CD4-positive, CD25-positive, alpha-beta regulatory T cell (primary cell): ENCODE measurements at regions not wholly inside any gene's neighbourhood (a gene's known extent, or its start where the extent isn't known, plus 50 kb on each side); places are given as distances from the start of the nearest gene placed in this dataset.

Experiments used
- ATAC-seq, 2 donors: fragments of 150-1000 bp; cut with Tn5 transposase; one replicate each; pipeline ENCODE4 v1.10.0; 2021; ENCODE audit warnings: low read depth in 2 of 2, moderate number of reproducible peaks in 2 of 2, moderate library complexity in 1 of 2
- DNase-seq, 3 donors: peaks; one replicate each; pipeline versions ENCODE4 v3.0.0 to v3.0.0-alpha.2; 2012 to 2022; ENCODE audit warnings: mixed read lengths in 1 of 3
- H3K27ac ChIP-seq: one replicate; pipeline ENCODE4 v1.7.0; 2013; ENCODE audit warnings: mild to moderate bottlenecking, low read length; ENCODE audit not compliant: insufficient read depth, poor library complexity, severe bottlenecking
- H3K27me3 ChIP-seq: one replicate; pipeline ENCODE4 v1.7.0; 2013; ENCODE audit warnings: low read length; ENCODE audit not compliant: control insufficient read depth, insufficient read depth
- H3K36me3 ChIP-seq: one replicate; pipeline ENCODE4 v1.7.0; 2013; ENCODE audit warnings: mild to moderate bottlenecking, low read length, moderate library complexity; ENCODE audit not compliant: control insufficient read depth, insufficient read depth
- H3K4me1 ChIP-seq: 2 replicates; pipeline ENCODE4 v1.7.0; 2013; ENCODE audit warnings: mild to moderate bottlenecking, low read length; ENCODE audit not compliant: insufficient read depth, control insufficient read depth, poor library complexity, severe bottlenecking
- H3K4me3 ChIP-seq: one replicate; pipeline ENCODE4 v1.7.0; 2013; ENCODE audit warnings: low read depth, mild to moderate bottlenecking, low read length, moderate library complexity
- H3K9me3 ChIP-seq, 2 experiments: 1 replicate in 1 of 2; 2 replicates in 1 of 2; pipeline ENCODE4 v1.7.0; 2013; ENCODE audit warnings: low read length in 2 of 2, mild to moderate bottlenecking in 1 of 2, moderate library complexity in 1 of 2; ENCODE audit not compliant: control insufficient read depth in 2 of 2
- H3K27ac Mint-ChIP-seq, 3 donors: one replicate each; pipeline ENCODE4 v1.8.0; 2020 to 2022; ENCODE audit warnings: mild to moderate bottlenecking in 3 of 3, mixed read lengths in 3 of 3, moderate library complexity in 2 of 3
- H3K27me3 Mint-ChIP-seq: one replicate; pipeline ENCODE4 v1.8.0; 2022; ENCODE audit warnings: mild to moderate bottlenecking, mixed read lengths
- H3K36me3 Mint-ChIP-seq: one replicate; pipeline ENCODE4 v1.8.0; 2020; ENCODE audit warnings: mixed read lengths
- H3K4me1 Mint-ChIP-seq, 4 donors: one replicate each; pipeline ENCODE4 v1.8.0; 2020 to 2022; ENCODE audit warnings: mixed read lengths in 4 of 4, mild to moderate bottlenecking in 1 of 4
- H3K4me3 Mint-ChIP-seq, 4 donors: one replicate each; pipeline ENCODE4 v1.8.0; 2020 to 2022; ENCODE audit warnings: mild to moderate bottlenecking in 4 of 4, mixed read lengths in 4 of 4, moderate library complexity in 3 of 4
- H3K9me3 Mint-ChIP-seq, 7 donors: one replicate each; pipeline ENCODE4 v1.8.0; 2020 to 2022; ENCODE audit warnings: mixed read lengths in 7 of 7, mild to moderate bottlenecking in 3 of 7, moderate library complexity in 2 of 7

DNA sequence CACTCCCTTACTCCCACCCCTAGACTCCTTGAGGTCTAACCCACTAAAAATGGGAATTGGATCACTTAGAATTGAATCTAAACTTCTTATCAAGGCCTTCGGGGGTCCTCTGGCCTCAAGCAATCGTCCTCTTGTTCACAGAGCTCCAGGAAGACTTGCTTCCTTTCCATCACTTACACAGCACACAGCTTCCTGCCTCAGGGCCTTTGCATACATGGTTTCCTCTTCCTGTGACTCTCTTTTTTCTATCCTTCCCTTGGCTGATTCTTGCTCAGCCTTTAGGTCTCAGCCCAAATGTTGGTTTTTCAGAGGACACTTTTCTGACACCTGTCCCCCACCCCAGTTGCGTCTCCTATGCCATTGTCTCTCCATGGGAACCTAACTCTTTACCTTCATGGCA lies 50.0 kb upstream of the ALDH1B1 start:
- Mint-ChIP-seq H3K9me3 (peaks cover 0 to 2% (median 0%) of the 10 kb centered on the region in 7 donors), H3K27ac (no peak overlapping the region), H3K4me1 (no peaks in the 10 kb centered on the region), H3K36me3 (no peaks in the 10 kb centered on the region), H3K4me3 (no peak overlapping the region), H3K27me3 (peaks cover 5% of the 10 kb centered on the region)
- no peaks in the 10 kb centered on the region for H3K27me3 ChIP-seq
- DNase-seq (no peak), ATAC-seq (no peak)
- H3K36me3 ChIP-seq = no peaks in the 10 kb centered on the region
- no peaks in the 10 kb centered on the region for H3K9me3 ChIP-seq
- H3K27ac ChIP-seq = no peak overlapping the region
- no peaks in the 10 kb centered on the region for H3K4me1 ChIP-seq
- no peak overlapping the region for H3K4me3 ChIP-seq

DNA sequence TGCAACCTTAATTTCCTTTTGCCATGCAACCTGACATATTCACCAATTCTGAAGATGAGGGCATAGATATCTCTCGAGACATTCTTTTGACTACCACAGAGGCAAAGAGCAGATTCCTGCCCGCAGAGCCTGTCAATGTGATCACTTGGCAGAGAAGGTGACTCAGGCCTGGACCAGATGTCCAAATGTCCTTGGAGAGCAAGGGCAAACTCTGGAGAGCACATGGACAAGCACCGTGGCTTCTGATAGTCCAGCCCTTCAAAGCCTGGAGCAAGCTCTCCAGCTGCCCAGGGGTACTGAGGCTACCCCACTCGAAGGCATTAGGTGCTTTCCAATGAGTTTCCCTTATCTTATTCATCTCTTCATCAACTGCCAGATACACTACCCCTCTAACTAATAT lies 50.4 kb upstream of the ALDH1B1 start:
- Histone ChIP-seq H3K36me3 (no peaks in the 10 kb centered on the region), H3K27me3 (no peaks in the 10 kb centered on the region), H3K4me1 (no peaks in the 10 kb centered on the region), H3K9me3 (no peaks in the 10 kb centered on the region), H3K4me3 (no peak overlapping the region), H3K27ac (no peak overlapping the region)
- peaks cover 0 to 2% (median 0%) of the 10 kb centered on the region in 7 donors for H3K9me3 Mint-ChIP-seq
- ATAC-seq (no peak), DNase-seq (no peak)
- H3K27ac Mint-ChIP-seq = no peak overlapping the region
- H3K27me3 Mint-ChIP-seq = peaks cover 5% of the 10 kb centered on the region
- no peaks in the 10 kb centered on the region for H3K4me1 Mint-ChIP-seq
- H3K36me3 Mint-ChIP-seq = no peaks in the 10 kb centered on the region
- no peak overlapping the region for H3K4me3 Mint-ChIP-seq

DNA sequence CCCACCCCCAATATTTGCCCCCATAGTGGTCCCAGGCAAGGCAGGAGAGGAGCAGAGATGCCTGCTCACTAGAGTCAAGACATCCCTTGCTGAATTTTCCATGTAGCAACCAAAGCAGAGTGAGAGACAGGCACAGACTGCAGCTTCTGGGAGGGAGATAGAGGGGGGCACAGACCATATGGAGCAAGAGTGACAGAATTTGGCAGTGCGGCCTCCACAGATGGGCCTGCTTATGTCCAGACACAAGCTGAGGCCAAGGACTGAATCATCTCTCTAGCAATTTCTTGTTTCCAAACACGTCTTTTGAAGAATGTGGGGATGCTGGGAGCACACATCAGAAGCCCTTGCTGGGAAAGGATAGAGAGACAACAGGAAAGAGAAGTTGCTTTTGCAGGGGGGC lies 53.0 kb upstream of the ALDH1B1 start:
- H3K27me3 Mint-ChIP-seq = peaks cover 1% of the 10 kb centered on the region
- Histone ChIP-seq H3K27ac (no peak overlapping the region), H3K4me1 (no peaks in the 10 kb centered on the region), H3K36me3 (no peaks in the 10 kb centered on the region), H3K27me3 (no peaks in the 10 kb centered on the region), H3K4me3 (no peak overlapping the region), H3K9me3 (no peaks in the 10 kb centered on the region)
- no peak overlapping the region for H3K4me3 Mint-ChIP-seq
- DNase-seq (no peak), ATAC-seq (no peak)
- no peaks in the 10 kb centered on the region for H3K36me3 Mint-ChIP-seq
- peaks cover 0 to 2% (median 0%) of the 10 kb centered on the region in 7 donors for H3K9me3 Mint-ChIP-seq
- no peaks in the 10 kb centered on the region for H3K4me1 Mint-ChIP-seq
- H3K27ac Mint-ChIP-seq = no peak overlapping the region

DNA sequence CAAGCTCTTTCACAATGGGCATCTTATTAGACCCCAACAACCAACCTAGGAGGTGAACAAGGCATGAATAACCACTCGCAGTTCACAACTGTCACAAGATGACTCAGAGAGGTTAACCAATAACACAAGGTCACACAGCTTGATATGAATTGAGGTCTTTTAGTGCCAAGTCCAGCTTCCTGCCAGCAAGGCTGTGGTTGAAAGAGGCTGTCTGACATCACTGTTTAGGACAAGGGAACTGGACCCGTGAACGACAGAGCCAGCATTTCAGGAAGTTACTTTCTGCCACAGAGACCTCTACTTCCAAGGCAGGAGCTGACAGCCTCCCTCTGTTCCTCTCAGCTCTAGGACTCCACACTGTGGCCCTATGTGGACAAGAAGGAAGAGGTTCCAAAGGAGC lies 53.4 kb upstream of the ALDH1B1 start:
- no peak overlapping the region for H3K4me3 ChIP-seq
- Mint-ChIP-seq H3K27ac (no peak overlapping the region), H3K4me1 (no peaks in the 10 kb centered on the region), H3K27me3 (peaks cover 6% of the 10 kb centered on the region), H3K9me3 (peaks cover 0 to 2% (median 0%) of the 10 kb centered on the region in 7 donors), H3K4me3 (no peak overlapping the region), H3K36me3 (no peaks in the 10 kb centered on the region)
- no peaks in the 10 kb centered on the region for H3K9me3 ChIP-seq
- no peaks in the 10 kb centered on the region for H3K4me1 ChIP-seq
- no peak overlapping the region for H3K27ac ChIP-seq
- DNase-seq = no peak
- no peak for ATAC-seq
- H3K36me3 ChIP-seq = no peaks in the 10 kb centered on the region
- no peaks in the 10 kb centered on the region for H3K27me3 ChIP-seq

DNA sequence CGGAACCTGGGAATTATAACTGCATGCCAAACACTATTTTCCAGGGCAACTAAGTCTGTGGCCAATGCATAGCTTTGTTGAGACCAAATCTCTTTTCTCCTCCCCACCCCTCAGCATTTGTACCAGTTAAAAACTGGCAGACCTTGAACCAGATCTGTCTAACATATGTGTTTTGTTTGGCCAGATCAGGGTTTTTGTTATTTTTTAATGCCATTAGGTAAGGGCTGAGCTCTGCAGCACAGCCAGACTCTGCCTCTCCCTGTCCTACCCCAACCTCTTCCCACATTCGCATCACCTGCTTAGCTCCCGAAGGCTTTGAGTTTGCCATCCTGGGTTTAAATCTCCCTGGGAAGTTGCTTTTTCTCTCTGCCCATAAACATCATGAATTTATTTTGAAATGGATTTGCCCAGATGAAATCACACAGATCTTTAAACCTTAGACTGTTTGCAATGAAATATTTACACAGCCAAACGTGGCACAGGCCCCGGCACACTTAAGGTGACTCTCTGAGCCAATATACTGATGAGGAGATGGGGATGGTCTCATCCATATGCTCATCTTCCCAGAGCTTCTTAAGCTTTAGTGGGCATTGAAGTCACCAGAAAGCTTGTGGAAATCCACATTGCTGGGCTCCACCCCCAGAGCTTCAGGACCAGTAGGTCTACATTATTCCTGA lies 54.0 kb upstream of the ALDH1B1 start:
- H3K27ac Mint-ChIP-seq = no peak overlapping the region
- H3K9me3 ChIP-seq = no peaks in the 10 kb centered on the region
- H3K4me1 Mint-ChIP-seq = no peaks in the 10 kb centered on the region
- H3K27me3 Mint-ChIP-seq = peaks cover 6% of the 10 kb centered on the region
- no peak for ATAC-seq
- H3K36me3 Mint-ChIP-seq = no peaks in the 10 kb centered on the region
- H3K27me3 ChIP-seq = no peaks in the 10 kb centered on the region
- H3K36me3 ChIP-seq = no peaks in the 10 kb centered on the region
- H3K4me1 ChIP-seq = no peaks in the 10 kb centered on the region
- DNase-seq = no peak
- no peak overlapping the region for H3K4me3 ChIP-seq
- H3K27ac ChIP-seq = no peak overlapping the region
- H3K4me3 Mint-ChIP-seq = no peak overlapping the region
- H3K9me3 Mint-ChIP-seq = peaks cover 0 to 2% (median 0%) of the 10 kb centered on the region in 7 donors

DNA sequence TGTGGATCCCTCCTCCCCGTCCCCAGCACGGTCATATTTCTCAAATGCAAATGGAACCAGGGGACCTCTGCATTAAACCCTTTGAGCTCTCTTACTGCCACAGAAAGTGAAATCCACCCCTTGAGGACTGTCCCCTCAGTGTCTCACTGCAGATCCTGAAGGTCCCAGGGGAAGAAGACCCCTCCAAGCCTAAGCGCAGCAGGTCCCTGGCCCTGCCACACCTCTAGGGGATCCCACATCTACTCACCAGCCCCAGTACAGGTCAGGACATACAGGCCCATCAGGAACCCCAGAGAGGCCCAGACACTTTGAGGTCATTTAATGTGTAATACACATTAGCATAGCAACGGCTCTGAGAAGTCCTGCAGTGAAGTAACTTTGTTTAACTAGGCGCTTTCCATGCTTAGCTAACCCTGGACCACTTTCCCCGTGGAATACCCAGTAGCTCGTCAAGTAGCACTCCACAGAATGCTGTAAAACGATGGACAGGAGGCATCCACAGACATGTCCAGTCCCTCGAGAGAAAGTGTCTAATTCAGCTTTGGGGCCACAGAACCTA lies 54.7 kb upstream of the ALDH1B1 start:
- Mint-ChIP-seq H3K4me3 (no peak overlapping the region), H3K9me3 (peaks cover 0 to 2% (median 0%) of the 10 kb centered on the region in 7 donors), H3K27me3 (peaks cover 6% of the 10 kb centered on the region), H3K36me3 (no peaks in the 10 kb centered on the region), H3K27ac (no peak overlapping the region), H3K4me1 (no peaks in the 10 kb centered on the region)
- ATAC-seq (no peak), DNase-seq (no peak)
- H3K36me3 ChIP-seq = no peaks in the 10 kb centered on the region
- no peaks in the 10 kb centered on the region for H3K4me1 ChIP-seq
- H3K9me3 ChIP-seq = no peaks in the 10 kb centered on the region
- no peak overlapping the region for H3K4me3 ChIP-seq
- H3K27me3 ChIP-seq = no peaks in the 10 kb centered on the region
- no peak overlapping the region for H3K27ac ChIP-seq

DNA sequence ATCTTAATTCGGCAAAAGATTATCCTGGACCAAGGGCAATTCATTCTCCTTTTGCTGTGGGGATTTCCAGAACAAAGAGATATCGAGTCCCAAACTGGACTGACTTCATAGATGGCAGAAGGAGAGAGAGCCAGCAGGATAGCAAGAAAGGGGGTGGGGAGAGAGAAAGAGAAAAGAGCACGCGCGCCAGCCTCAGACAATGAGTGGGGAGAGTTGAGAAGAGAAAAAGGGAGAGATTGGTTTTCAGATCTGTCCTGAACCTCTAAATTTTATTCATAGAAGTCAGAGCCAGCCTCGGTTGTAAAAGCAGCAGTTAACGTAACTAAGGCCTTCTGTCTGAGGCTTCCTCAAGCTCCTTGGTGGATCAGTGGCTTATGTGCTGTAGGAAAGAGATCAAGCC lies 55.3 kb upstream of the ALDH1B1 start:
- H3K4me3 Mint-ChIP-seq = no peak overlapping the region
- Histone ChIP-seq H3K36me3 (no peaks in the 10 kb centered on the region), H3K27ac (no peak overlapping the region), H3K4me1 (no peaks in the 10 kb centered on the region), H3K9me3 (no peaks in the 10 kb centered on the region), H3K4me3 (no peak overlapping the region), H3K27me3 (no peaks in the 10 kb centered on the region)
- no peaks in the 10 kb centered on the region for H3K36me3 Mint-ChIP-seq
- peaks cover 6% of the 10 kb centered on the region for H3K27me3 Mint-ChIP-seq
- peaks cover 0 to 2% (median 0%) of the 10 kb centered on the region in 7 donors for H3K9me3 Mint-ChIP-seq
- H3K4me1 Mint-ChIP-seq = no peaks in the 10 kb centered on the region
- no peak overlapping the region for H3K27ac Mint-ChIP-seq
- ATAC-seq (no peak), DNase-seq (no peak)

DNA sequence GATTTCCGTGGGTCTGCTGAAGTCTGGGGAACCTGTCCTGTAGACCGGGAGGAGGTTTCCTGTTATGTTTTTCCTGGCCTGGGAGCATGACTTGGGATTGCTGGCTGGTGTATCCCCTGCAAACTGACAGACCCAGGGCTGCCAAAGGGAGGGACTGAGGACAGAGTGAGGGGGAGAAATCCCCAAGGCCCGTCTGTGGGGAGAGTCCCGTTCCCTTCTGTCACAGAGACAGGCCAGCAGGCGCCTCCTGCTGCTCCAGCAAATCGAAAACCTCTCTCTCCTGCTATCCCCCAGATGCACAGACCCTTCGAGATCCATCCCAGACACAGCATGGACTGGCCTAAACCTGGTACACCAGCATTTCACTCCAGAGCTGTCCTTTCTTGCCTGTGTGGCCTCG lies 56.2 kb upstream of the ALDH1B1 start:
- no peak overlapping the region for H3K4me3 ChIP-seq
- ATAC-seq = no peak
- Mint-ChIP-seq H3K4me1 (no peaks in the 10 kb centered on the region), H3K9me3 (peaks cover 0 to 2% (median 0%) of the 10 kb centered on the region in 7 donors), H3K27me3 (peaks cover 6% of the 10 kb centered on the region), H3K36me3 (no peaks in the 10 kb centered on the region), H3K4me3 (no peak overlapping the region), H3K27ac (no peak overlapping the region)
- no peaks in the 10 kb centered on the region for H3K4me1 ChIP-seq
- no peaks in the 10 kb centered on the region for H3K27me3 ChIP-seq
- no peak overlapping the region for H3K27ac ChIP-seq
- DNase-seq = no peak
- H3K36me3 ChIP-seq = no peaks in the 10 kb centered on the region
- H3K9me3 ChIP-seq = no peaks in the 10 kb centered on the region
